ENCODE measurements at regions not wholly inside any gene's neighbourhood (a gene's known extent, or its start where the extent isn't known, plus 50 kb on each side); places are given as distances from the start of the nearest gene placed in this dataset.

GRCh38 chr10:35728341-35728740 lies 86.2 kb upstream of the FZD8 start:
- H3K27ac ChIP-seq, result no peak overlapping the region
- 50 to 53% methylated on average over 5 of the region's 5 CpGs for WGBS, 2 donors
- no peak overlapping the region for H3K4me3 ChIP-seq
- no peaks in the 10 kb centered on the region for H3K4me1 ChIP-seq
- TF ChIP-seq, protein P1, sequence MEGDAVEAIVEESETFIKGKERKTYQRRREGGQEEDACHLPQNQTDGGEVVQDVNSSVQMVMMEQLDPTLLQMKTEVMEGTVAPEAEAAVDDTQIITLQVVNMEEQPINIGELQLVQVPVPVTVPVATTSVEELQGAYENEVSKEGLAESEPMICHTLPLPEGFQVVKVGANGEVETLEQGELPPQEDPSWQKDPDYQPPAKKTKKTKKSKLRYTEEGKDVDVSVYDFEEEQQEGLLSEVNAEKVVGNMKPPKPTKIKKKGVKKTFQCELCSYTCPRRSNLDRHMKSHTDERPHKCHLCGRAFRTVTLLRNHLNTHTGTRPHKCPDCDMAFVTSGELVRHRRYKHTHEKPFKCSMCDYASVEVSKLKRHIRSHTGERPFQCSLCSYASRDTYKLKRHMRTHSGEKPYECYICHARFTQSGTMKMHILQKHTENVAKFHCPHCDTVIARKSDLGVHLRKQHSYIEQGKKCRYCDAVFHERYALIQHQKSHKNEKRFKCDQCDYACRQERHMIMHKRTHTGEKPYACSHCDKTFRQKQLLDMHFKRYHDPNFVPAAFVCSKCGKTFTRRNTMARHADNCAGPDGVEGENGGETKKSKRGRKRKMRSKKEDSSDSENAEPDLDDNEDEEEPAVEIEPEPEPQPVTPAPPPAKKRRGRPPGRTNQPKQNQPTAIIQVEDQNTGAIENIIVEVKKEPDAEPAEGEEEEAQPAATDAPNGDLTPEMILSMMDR (IDR thresholded peaks at IDR 0.05), result no peak
- no peaks in the 10 kb centered on the region for H3K27me3 ChIP-seq
- intact Hi-C loops (cut with DNase I), result no loop called here
- H3K36me3 ChIP-seq, result no peaks in the 10 kb centered on the region
- DNase-seq (no peak), FAIRE-seq (no peak), ATAC-seq (no peak)
- H3K9me3 ChIP-seq, result no peaks in the 10 kb centered on the region

- TF ChIP-seq, protein P1 (IDR thresholded peaks at IDR 0.05), result no peak
- intact Hi-C loops (cut with DNase I), result no loop called here
- Histone ChIP-seq H3K4me1 (no peaks in the 10 kb centered on the region), H3K27me3 (no peaks in the 10 kb centered on the region), H3K27ac (no peak overlapping the region), H3K9me3 (no peaks in the 10 kb centered on the region), H3K36me3 (no peaks in the 10 kb centered on the region), H3K4me3 (no peak overlapping the region)
- 61 to 63% methylated on average over 2 of the region's 2 CpGs for WGBS, 2 donors
- ATAC-seq (no peak), FAIRE-seq (peak; percentile 39), DNase-seq (no peak)
Measured at GRCh38 chr10:35726846-35727245, 84.8 kb upstream of the FZD8 start.

DNA sequence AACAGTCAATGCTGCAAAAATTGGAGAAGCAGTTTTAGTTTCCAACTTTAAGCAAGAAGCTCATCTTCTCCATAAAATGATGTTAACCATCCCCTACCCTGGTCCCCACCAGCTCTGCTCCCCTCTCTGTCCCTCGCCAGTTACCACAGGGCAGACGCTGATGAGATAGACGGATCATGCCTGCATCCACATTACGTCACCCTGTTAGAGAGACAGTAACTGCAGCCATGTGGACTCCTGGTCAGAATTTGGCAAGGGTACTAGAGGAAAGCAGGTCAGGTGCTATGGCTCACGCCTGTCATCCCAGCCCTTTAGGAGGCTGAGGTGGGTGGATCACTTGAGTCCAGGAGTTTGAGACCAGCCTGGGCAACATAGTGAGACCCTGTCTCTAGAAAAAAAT lies 81.9 kb upstream of the FZD8 start:
- 91 to 95% methylated on average over 5 of the region's 5 CpGs for WGBS, 2 donors
- no peak for ATAC-seq

GRCh38 chr10:35723059-35723458 lies 81.0 kb upstream of the FZD8 start:
- FAIRE-seq, result no peak
- 81 to 92% methylated on average over 4 of the region's 4 CpGs for WGBS, 2 donors

More for the DNA sequence above, 81.9 kb upstream of the FZD8 start:
- Histone ChIP-seq H3K27me3 (no peaks in the 10 kb centered on the region), H3K4me3 (no peak overlapping the region), H3K9me3 (no peaks in the 10 kb centered on the region), H3K36me3 (no peaks in the 10 kb centered on the region), H3K27ac (no peak overlapping the region), H3K4me1 (no peaks in the 10 kb centered on the region)
- DNase-seq (no peak), FAIRE-seq (no peak)
- TF ChIP-seq, protein P1 (IDR thresholded peaks at IDR 0.05), result no peak
- intact Hi-C loops (cut with DNase I), result no loop called here

DNA sequence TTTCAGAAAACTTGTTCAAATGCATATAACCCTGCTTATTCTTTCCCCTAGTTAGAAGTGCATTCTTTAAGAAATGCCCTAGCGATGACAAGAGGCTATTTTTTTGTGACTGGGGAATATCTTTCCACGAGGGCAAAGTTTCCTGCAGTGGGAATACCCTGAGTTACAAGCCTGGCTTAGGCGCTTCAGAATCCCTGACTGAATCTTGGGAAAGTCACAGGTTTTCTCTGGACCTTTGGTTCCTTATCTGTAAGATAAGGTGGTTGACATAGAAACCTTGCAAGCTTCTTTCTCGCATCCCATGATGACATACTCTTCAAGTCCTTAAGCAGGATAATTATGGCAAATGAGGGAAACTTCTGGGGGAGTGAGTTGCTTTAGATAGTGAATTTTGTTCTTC lies 80.5 kb upstream of the FZD8 start:
- H3K36me3 ChIP-seq, result no peaks in the 10 kb centered on the region
- H3K27ac ChIP-seq, result no peak overlapping the region
- no peak overlapping the region for H3K4me3 ChIP-seq
- FAIRE-seq (no peak), ATAC-seq (no peak), DNase-seq (no peak)
- TF ChIP-seq, protein P1 (IDR thresholded peaks at IDR 0.05), result no peak
- 32 to 45% methylated on average over 4 of the region's 4 CpGs for WGBS, 2 donors
- no peaks in the 10 kb centered on the region for H3K27me3 ChIP-seq
- no peaks in the 10 kb centered on the region for H3K4me1 ChIP-seq
- intact Hi-C loops (cut with DNase I), result no loop called here
- H3K9me3 ChIP-seq, result no peaks in the 10 kb centered on the region

More at GRCh38 chr10:35723059-35723458, 81.0 kb upstream of the FZD8 start:
- Histone ChIP-seq H3K4me3 (no peak overlapping the region), H3K27me3 (no peaks in the 10 kb centered on the region), H3K27ac (no peak overlapping the region), H3K9me3 (no peaks in the 10 kb centered on the region), H3K36me3 (no peaks in the 10 kb centered on the region), H3K4me1 (no peaks in the 10 kb centered on the region)
- TF ChIP-seq, protein P1 (IDR thresholded peaks at IDR 0.05), result no peak
- ATAC-seq, result no peak
- no peak for DNase-seq
- intact Hi-C loops (cut with DNase I), result no loop called here
